ENCODE measurements at regions not wholly inside any gene's neighbourhood (a gene's known extent, or its start where the extent isn't known, plus 50 kb on each side); places are given as distances from the start of the nearest gene placed in this dataset.

- Histone ChIP-seq H3K4me2 (ENCODE audit: insufficient read depth, low read length) (peak overlapping the region; percentile 5), H3K9me3 (ENCODE audit: low read depth, low read length) (no peaks in the 10 kb centered on the region), H4K20me1 (ENCODE audit: insufficient read depth, low read length) (peaks cover 3% of the 10 kb centered on the region), H3K4me3 (ENCODE audit: insufficient read depth, low read length) (peak overlapping the region; percentile 8), H3K4me1 (ENCODE audit: insufficient read depth, low read length) (peaks cover 30% of the 10 kb centered on the region), H3K27me3 (ENCODE audit: insufficient read depth, low read length) (no peaks in the 10 kb centered on the region), H3K36me3 (ENCODE audit: insufficient read depth, low read length) (peaks cover 5% of the 10 kb centered on the region), H2AFZ (ENCODE audit: low read length) (no peak overlapping the region), H3K27ac (ENCODE audit: low read depth, low read length) (peak overlapping the region; percentile 89), H3K79me2 (ENCODE audit: insufficient read depth, low read length) (peaks cover 54% of the 10 kb centered on the region)
- TF ChIP-seq CTCF (IDR thresholded peaks at IDR 0.05; ENCODE audit: extremely low read depth, low read depth, low read length), result no peak
- DNase-seq (ENCODE audit: insufficient read length, low spot score, missing footprints), result peak; percentile 90
Observed at GRCh38 chr2:174662459-174662858, 64.9 kb upstream of the WIPF1 start.

- H3K4me1 ChIP-seq (ENCODE audit: insufficient read depth, low read length), result peaks cover 30% of the 10 kb centered on the region
- peaks cover 50% of the 10 kb centered on the region for H3K79me2 ChIP-seq (ENCODE audit: insufficient read depth, low read length)
- H3K9me3 ChIP-seq (ENCODE audit: low read depth, low read length), result peaks cover 2% of the 10 kb centered on the region
- no peak overlapping the region for H3K4me2 ChIP-seq (ENCODE audit: insufficient read depth, low read length)
- H4K20me1 ChIP-seq (ENCODE audit: insufficient read depth, low read length), result peaks cover 3% of the 10 kb centered on the region
- H2AFZ ChIP-seq (ENCODE audit: low read length), result no peak overlapping the region
- no peak overlapping the region for H3K4me3 ChIP-seq (ENCODE audit: insufficient read depth, low read length)
- no peak for TF ChIP-seq CTCF (IDR thresholded peaks at IDR 0.05; ENCODE audit: extremely low read depth, low read depth, low read length)
- H3K27me3 ChIP-seq (ENCODE audit: insufficient read depth, low read length), result no peaks in the 10 kb centered on the region
- peak overlapping the region; percentile 89 for H3K27ac ChIP-seq (ENCODE audit: low read depth, low read length)
- DNase-seq (ENCODE audit: insufficient read length, low spot score, missing footprints), result no peak
- H3K36me3 ChIP-seq (ENCODE audit: insufficient read depth, low read length), result peaks cover 5% of the 10 kb centered on the region
Observed at GRCh38 chr2:174660984-174661675, 63.5 kb upstream of the WIPF1 start.

- Histone ChIP-seq H4K20me1 (ENCODE audit: insufficient read depth, low read length) (peaks cover 3% of the 10 kb centered on the region), H3K27ac (ENCODE audit: low read depth, low read length) (no peak overlapping the region), H3K4me2 (ENCODE audit: insufficient read depth, low read length) (no peak overlapping the region), H3K79me2 (ENCODE audit: insufficient read depth, low read length) (peaks cover 58% of the 10 kb centered on the region), H3K4me3 (ENCODE audit: insufficient read depth, low read length) (no peak overlapping the region), H3K27me3 (ENCODE audit: insufficient read depth, low read length) (no peaks in the 10 kb centered on the region), H3K36me3 (ENCODE audit: insufficient read depth, low read length) (peaks cover 5% of the 10 kb centered on the region), H2AFZ (ENCODE audit: low read length) (no peak overlapping the region), H3K4me1 (ENCODE audit: insufficient read depth, low read length) (peaks cover 32% of the 10 kb centered on the region), H3K9me3 (ENCODE audit: low read depth, low read length) (peaks cover 7% of the 10 kb centered on the region)
- DNase-seq (ENCODE audit: insufficient read length, low spot score, missing footprints), result no peak
- no peak for TF ChIP-seq CTCF (IDR thresholded peaks at IDR 0.05; ENCODE audit: extremely low read depth, low read depth, low read length)
Observed at GRCh38 chr2:174659069-174659900, 61.7 kb upstream of the WIPF1 start.

- no peak for TF ChIP-seq CTCF (IDR thresholded peaks at IDR 0.05; ENCODE audit: extremely low read depth, low read depth, low read length)
- Histone ChIP-seq H3K79me2 (ENCODE audit: insufficient read depth, low read length) (peaks cover 60% of the 10 kb centered on the region), H3K9me3 (ENCODE audit: low read depth, low read length) (peaks cover 7% of the 10 kb centered on the region), H4K20me1 (ENCODE audit: insufficient read depth, low read length) (no peaks in the 10 kb centered on the region), H3K36me3 (ENCODE audit: insufficient read depth, low read length) (peaks cover 2% of the 10 kb centered on the region), H2AFZ (ENCODE audit: low read length) (no peak overlapping the region), H3K4me3 (ENCODE audit: insufficient read depth, low read length) (no peak overlapping the region), H3K4me2 (ENCODE audit: insufficient read depth, low read length) (no peak overlapping the region), H3K27me3 (ENCODE audit: insufficient read depth, low read length) (no peaks in the 10 kb centered on the region), H3K4me1 (ENCODE audit: insufficient read depth, low read length) (peaks cover 9% of the 10 kb centered on the region), H3K27ac (ENCODE audit: low read depth, low read length) (no peak overlapping the region)
- DNase-seq (ENCODE audit: insufficient read length, low spot score, missing footprints), result no peak
Observed at GRCh38 chr2:174656676-174657176, 59.1 kb upstream of the WIPF1 start.

Data from osteoblast (primary cell).